ENCODE measurements at regions not wholly inside any gene's neighbourhood (a gene's known extent, or its start where the extent isn't known, plus 50 kb on each side); places are given as distances from the start of the nearest gene placed in this dataset.
A peak's percentile ranks its signal among the peaks of the same experiment; 100 is the strongest.

GRCh38 chr1:34590211-34590623, 164.6 kb upstream of the GJB5 start:
- POLR2A ChIA-PET = no interaction called here
- Mint-ChIP-seq H3K36me3 (no peaks in the 10 kb centered on the region), H3K4me3 (no peak overlapping the region), H3K4me1 (no peaks in the 10 kb centered on the region), H3K27me3 (peaks cover 0 to 26% (median 9%) of the 10 kb centered on the region in 5 donors), H3K9me3 (no peaks in the 10 kb centered on the region), H3K27ac (no peak overlapping the region)
- ATAC-seq = no peak
- no peak for DNase-seq

- ATAC-seq (no peak), DNase-seq (no peak)
- no peaks in the 10 kb centered on the region for H3K9me3 Mint-ChIP-seq
- H3K36me3 Mint-ChIP-seq = no peaks in the 10 kb centered on the region
- POLR2A ChIA-PET = no interaction called here
- H3K4me3 Mint-ChIP-seq = no peak overlapping the region
- H3K27ac Mint-ChIP-seq = no peak overlapping the region
- H3K4me1 Mint-ChIP-seq = no peaks in the 10 kb centered on the region
- H3K27me3 Mint-ChIP-seq = peaks cover 0 to 26% (median 9%) of the 10 kb centered on the region in 5 donors
These were observed 162.9 kb upstream of the GJB5 start for GRCh38 chr1:34591751-34592629.

- no peaks in the 10 kb centered on the region for H3K4me1 Mint-ChIP-seq
- ATAC-seq (no peak), DNase-seq (peak in 8 of 10 donors; percentile 1 to 26 (median 6))
- POLR2A ChIA-PET = no interaction called here
- H3K27me3 Mint-ChIP-seq = peaks cover 7 to 25% (median 9%) of the 10 kb centered on the region in 5 donors
- no peaks in the 10 kb centered on the region for H3K36me3 Mint-ChIP-seq
- H3K4me3 Mint-ChIP-seq = no peak overlapping the region
- H3K27ac Mint-ChIP-seq = no peak overlapping the region
- H3K9me3 Mint-ChIP-seq = no peaks in the 10 kb centered on the region
These were observed 156.9 kb upstream of the GJB5 start for GRCh38 chr1:34597877-34598514.

GRCh38 chr1:34602907-34603306, 151.9 kb upstream of the GJB5 start:
- DNase-seq = no peak
- H3K27me3 Mint-ChIP-seq = peaks cover 10 to 35% (median 11%) of the 10 kb centered on the region in 5 donors
- H3K9me3 Mint-ChIP-seq = no peaks in the 10 kb centered on the region
- no peak overlapping the region for H3K4me3 Mint-ChIP-seq
- no peak overlapping the region for H3K27ac Mint-ChIP-seq
- H3K4me1 Mint-ChIP-seq = no peaks in the 10 kb centered on the region
- ATAC-seq = no peak
- no peaks in the 10 kb centered on the region for H3K36me3 Mint-ChIP-seq
- POLR2A ChIA-PET = no interaction called here

GRCh38 chr1:34603594-34603993, 151.3 kb upstream of the GJB5 start:
- no peak overlapping the region for H3K4me3 Mint-ChIP-seq
- H3K4me1 Mint-ChIP-seq = no peaks in the 10 kb centered on the region
- H3K36me3 Mint-ChIP-seq = no peaks in the 10 kb centered on the region
- no peak overlapping the region for H3K27ac Mint-ChIP-seq
- H3K9me3 Mint-ChIP-seq = no peaks in the 10 kb centered on the region
- ATAC-seq (no peak), DNase-seq (no peak)
- POLR2A ChIA-PET = no interaction called here
- peaks cover 10 to 35% (median 17%) of the 10 kb centered on the region in 5 donors for H3K27me3 Mint-ChIP-seq

- H3K36me3 Mint-ChIP-seq = no peaks in the 10 kb centered on the region
- H3K4me1 Mint-ChIP-seq = peaks cover 0 to 2% (median 0%) of the 10 kb centered on the region in 4 donors
- no peak overlapping the region for H3K27ac Mint-ChIP-seq
- ATAC-seq = no peak
- peaks cover 11 to 46% (median 22%) of the 10 kb centered on the region in 5 donors for H3K27me3 Mint-ChIP-seq
- no peak for DNase-seq
- no peak overlapping the region for H3K4me3 Mint-ChIP-seq
- POLR2A ChIA-PET = no interaction called here
- no peaks in the 10 kb centered on the region for H3K9me3 Mint-ChIP-seq
These were observed 148.3 kb upstream of the GJB5 start for GRCh38 chr1:34606504-34606903.

GRCh38 chr1:34610063-34610462, 144.8 kb upstream of the GJB5 start:
- Mint-ChIP-seq H3K4me1 (peaks cover 0 to 2% (median 0%) of the 10 kb centered on the region in 4 donors), H3K27me3 (peaks cover 15 to 62% (median 35%) of the 10 kb centered on the region in 5 donors)
- no peak for DNase-seq

GRCh38 chr1:34611571-34611970, 143.3 kb upstream of the GJB5 start:
- Mint-ChIP-seq H3K36me3 (no peaks in the 10 kb centered on the region), H3K27me3 (peaks cover 18 to 71% (median 37%) of the 10 kb centered on the region in 5 donors), H3K4me3 (no peak overlapping the region), H3K9me3 (no peaks in the 10 kb centered on the region), H3K27ac (no peak overlapping the region), H3K4me1 (peaks cover 0 to 2% (median 0%) of the 10 kb centered on the region in 4 donors)
- DNase-seq (no peak), ATAC-seq (no peak)
- POLR2A ChIA-PET = no interaction called here

More at GRCh38 chr1:34610063-34610462, 144.8 kb upstream of the GJB5 start:
- no peaks in the 10 kb centered on the region for H3K9me3 Mint-ChIP-seq
- POLR2A ChIA-PET = no interaction called here
- no peaks in the 10 kb centered on the region for H3K36me3 Mint-ChIP-seq
- no peak overlapping the region for H3K27ac Mint-ChIP-seq
- H3K4me3 Mint-ChIP-seq = no peak overlapping the region
- no peak for ATAC-seq

- ATAC-seq (no peak), DNase-seq (no peak)
- Mint-ChIP-seq H3K4me3 (no peak overlapping the region), H3K27me3 (peaks cover 15 to 76% (median 38%) of the 10 kb centered on the region in 5 donors), H3K27ac (peak overlapping the region in 2 of 10 donors; percentile 5 to 49), H3K9me3 (no peaks in the 10 kb centered on the region), H3K4me1 (peaks cover 0 to 2% (median 0%) of the 10 kb centered on the region in 4 donors), H3K36me3 (no peaks in the 10 kb centered on the region)
- POLR2A ChIA-PET = no interaction called here
These were observed 142.6 kb upstream of the GJB5 start for GRCh38 chr1:34612091-34612827.

GRCh38 chr1:34617321-34618118, 137.3 kb upstream of the GJB5 start:
- Mint-ChIP-seq H3K27ac (no peak overlapping the region), H3K27me3 (peaks cover 9 to 73% (median 20%) of the 10 kb centered on the region in 5 donors), H3K4me3 (no peak overlapping the region), H3K9me3 (no peaks in the 10 kb centered on the region), H3K4me1 (no peaks in the 10 kb centered on the region), H3K36me3 (no peaks in the 10 kb centered on the region)
- ATAC-seq (no peak), DNase-seq (no peak)
- POLR2A ChIA-PET = no interaction called here

GRCh38 chr1:34618381-34618780, 136.5 kb upstream of the GJB5 start:
- no peaks in the 10 kb centered on the region for H3K36me3 Mint-ChIP-seq
- H3K4me1 Mint-ChIP-seq = no peaks in the 10 kb centered on the region
- POLR2A ChIA-PET = no interaction called here
- ATAC-seq (no peak), DNase-seq (no peak)
- H3K27ac Mint-ChIP-seq = no peak overlapping the region
- peaks cover 7 to 74% (median 19%) of the 10 kb centered on the region in 5 donors for H3K27me3 Mint-ChIP-seq
- H3K4me3 Mint-ChIP-seq = no peak overlapping the region
- H3K9me3 Mint-ChIP-seq = no peaks in the 10 kb centered on the region

GRCh38 chr1:34619256-34619655, 135.6 kb upstream of the GJB5 start:
- DNase-seq = no peak
- ATAC-seq = no peak
- no peak overlapping the region for H3K4me3 Mint-ChIP-seq
- no peak overlapping the region for H3K27ac Mint-ChIP-seq
- no peaks in the 10 kb centered on the region for H3K36me3 Mint-ChIP-seq
- POLR2A ChIA-PET = no interaction called here
- no peaks in the 10 kb centered on the region for H3K9me3 Mint-ChIP-seq
- peaks cover 6 to 75% (median 19%) of the 10 kb centered on the region in 5 donors for H3K27me3 Mint-ChIP-seq
- no peaks in the 10 kb centered on the region for H3K4me1 Mint-ChIP-seq
